Stimulated activated CD8-positive, alpha-beta memory T cell treated with anti-CD3 and anti-CD28 coated beads, Interleukin-2, amount 100 ng/mL, for 1 hour (primary cell): ENCODE measurements at regions not wholly inside any gene's neighbourhood (a gene's known extent, or its start where the extent isn't known, plus 50 kb on each side); places are given as distances from the start of the nearest gene placed in this dataset.

ENCODE experiments used
- DNase-seq, 2 donors: peaks; one replicate each; pipeline ENCODE4 v3.0.0-alpha.2; 2020; ENCODE audit warnings: low read depth in 2 of 2

- DNase-seq = no peak
Observed at GRCh38 chr11:81039916-81040524, 1599.2 kb upstream of the TENM4 start.

DNA sequence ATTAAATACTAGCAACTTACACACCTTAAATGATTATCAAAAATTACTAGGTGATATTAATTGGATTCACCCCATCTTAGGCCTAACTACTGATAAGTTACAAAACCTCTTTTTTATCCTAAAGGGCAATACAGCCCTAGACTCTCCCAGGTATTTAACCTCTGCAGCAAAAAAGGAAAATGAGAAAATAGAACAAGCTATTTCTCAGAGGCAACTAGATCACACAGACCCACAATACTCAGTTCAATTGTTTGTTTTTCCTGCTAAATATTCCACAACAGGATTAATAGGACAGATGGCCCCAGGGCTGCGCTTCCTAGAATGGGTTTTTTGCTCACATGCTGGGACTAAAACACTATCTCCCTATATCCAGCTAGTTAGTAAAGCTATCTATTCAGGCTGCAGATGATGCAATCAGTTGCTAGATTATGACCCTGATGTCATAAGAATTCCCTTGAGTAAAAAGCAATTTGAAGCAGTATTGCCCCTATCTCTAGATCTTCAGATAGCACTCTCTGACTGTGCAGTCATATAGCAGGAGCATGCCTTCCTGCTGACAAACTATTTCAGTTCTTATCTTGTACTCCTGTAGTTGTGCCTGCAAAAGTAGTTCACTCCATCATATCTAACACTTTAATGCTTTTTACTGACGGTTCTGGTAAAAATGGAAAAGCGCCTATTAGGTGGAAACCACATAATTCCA, 1595.5 kb upstream of the TENM4 start:
- DNase-seq = no peak

DNA sequence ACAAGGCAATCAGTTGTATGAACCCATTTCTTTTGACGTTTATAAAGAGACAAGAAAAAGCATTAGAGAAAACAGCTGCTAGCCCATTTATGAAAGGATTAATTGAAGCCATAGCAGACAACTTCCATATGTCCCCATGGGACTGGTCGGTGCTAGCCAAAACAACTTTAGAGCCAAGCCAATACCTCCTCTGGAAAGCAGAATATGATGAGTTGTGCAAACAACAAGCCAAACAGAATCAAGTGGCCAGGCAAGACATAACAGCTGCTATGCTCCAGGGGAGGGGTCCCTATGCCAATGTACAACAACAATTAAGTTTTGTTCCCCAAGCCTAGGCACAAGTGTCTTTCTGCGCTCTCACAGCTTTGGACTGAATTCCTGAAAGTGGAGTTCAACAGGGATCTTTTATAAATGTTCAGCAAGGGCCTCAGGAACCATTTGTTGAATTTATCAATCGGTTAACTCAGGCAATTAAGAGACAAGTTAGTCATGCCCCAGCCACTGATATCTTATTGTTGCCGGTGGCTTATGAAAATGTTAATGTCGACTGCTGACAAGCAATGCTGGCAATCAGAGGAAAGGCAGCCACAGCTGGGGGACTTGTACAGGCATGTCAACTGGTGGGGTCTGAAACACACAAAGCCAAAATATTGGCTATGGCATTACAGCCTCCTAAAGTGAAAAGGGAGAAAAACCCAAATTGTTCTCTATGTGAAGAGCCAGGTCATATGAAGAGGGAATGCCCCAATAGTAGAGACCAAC, 1593.1 kb upstream of the TENM4 start:
- no peak for DNase-seq

DNA sequence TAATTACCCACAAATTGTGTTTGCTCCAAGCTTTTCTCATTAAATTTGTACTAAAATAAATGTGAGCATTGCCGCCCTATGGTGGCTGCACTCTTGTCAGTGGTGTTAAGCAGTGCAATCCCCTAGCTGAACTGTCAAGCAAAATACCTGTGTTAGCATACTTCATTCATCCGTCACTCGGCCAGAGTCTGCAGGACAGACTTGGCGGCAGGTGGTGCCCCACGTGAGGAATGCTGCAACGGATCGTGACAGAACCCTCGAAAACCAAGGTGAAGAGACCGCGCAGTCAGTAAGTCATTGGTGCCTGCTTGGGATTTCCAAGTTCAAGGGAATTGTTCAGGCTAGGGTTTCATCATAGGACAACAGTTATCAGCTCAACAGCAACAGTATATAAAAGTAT, 1592.1 kb upstream of the TENM4 start:
- no peak for DNase-seq

- no peak for DNase-seq
Observed at GRCh38 chr11:81030186-81030585, 1589.4 kb upstream of the TENM4 start.

DNA sequence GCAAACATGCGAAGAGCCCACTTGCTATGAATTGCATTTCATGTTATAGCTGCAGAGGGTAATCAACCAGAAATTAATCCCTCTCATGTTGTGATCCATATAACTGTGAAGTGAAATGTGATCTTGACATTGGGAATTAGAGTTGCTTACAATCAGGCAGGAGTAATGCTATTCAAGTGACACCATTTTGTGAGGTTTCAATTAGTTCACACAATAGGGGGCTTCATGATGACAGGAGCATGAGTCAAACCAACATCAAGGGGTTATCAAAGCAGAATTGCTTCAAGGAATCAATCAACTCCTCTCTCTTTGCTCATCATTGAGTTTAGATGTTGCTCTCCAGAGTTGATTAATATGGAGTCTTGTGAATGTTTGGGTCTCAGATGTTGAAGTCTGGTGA, 1585.2 kb upstream of the TENM4 start:
- DNase-seq = no peak

DNA sequence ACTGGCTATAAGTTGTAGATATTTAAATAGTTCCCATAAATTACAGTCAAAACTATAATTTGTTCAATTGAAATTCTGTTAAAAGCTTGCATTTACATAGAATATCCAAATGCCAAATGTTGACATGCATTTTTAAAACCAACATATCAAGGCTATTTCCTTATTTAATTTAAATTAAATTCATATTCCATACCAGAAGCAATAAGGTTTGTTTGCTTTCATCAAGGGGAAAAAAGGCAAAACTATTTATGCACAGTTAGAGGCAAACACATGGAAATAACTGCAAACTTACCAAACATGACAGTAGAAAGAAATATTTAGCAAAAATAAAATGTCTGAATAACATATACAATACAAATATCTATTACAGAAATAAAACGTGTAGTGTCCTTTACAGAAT, 1581.2 kb upstream of the TENM4 start:
- no peak for DNase-seq

DNA sequence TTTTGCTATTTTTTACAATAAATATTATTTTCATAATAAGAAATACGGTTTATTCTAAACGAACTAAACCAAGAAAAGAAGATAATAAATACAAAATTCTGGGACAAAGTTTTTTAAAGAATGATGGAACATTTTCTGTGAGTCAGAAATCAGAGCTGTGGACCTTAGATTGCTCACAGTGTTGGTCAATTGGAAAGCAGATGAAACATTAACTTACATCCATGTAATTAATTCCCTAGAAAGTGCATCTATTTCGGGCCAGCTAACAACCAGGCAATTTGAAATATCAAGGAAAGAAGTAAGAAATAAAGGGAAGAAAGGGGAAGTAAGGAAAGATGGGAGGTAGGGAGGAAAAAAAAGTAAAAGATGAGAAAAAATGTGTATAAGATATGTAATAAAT, 1569.8 kb upstream of the TENM4 start:
- no peak for DNase-seq

GRCh38 chr11:81007046-81007445, 1566.2 kb upstream of the TENM4 start:
- no peak for DNase-seq

DNA sequence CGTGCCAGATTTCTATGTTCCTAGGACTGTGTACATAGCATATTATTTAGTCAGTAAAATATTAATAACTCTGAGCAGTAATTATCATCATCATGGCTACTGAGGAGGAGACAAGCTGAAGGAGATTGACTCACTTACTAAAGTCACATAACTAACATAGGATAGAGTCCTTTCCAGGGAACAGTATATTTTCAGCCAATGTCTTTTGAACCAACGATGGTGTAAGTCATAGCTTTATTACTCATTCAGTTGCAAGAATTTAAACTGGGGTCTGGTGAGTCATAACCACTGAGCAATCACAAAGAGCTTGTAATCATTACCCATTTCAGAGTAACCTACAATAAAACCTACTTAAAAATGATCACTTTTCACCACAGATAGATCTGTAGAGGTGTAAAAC, 1564.8 kb upstream of the TENM4 start:
- DNase-seq = no peak

DNA sequence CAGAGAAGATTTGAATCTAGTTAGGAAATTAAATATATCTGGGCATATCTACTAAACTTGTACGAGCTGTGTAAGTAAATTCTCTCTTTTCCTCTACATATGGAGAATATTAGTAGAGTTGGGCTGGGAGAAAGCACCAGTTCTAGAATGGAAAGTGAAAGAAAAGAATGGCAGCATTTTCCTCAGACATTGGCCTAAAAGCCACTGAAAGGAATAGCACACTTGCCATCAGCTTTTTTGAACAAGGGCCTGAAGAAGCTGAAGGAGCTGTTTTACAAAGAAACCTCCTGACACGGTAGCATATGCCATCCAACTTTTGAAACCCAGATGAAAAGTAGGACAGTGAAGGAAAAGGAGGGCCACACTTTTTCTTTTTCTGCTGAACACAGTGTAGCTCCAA, 1563.7 kb upstream of the TENM4 start:
- no peak for DNase-seq

GRCh38 chr11:81002374-81002773, 1561.5 kb upstream of the TENM4 start:
- no peak for DNase-seq

DNA sequence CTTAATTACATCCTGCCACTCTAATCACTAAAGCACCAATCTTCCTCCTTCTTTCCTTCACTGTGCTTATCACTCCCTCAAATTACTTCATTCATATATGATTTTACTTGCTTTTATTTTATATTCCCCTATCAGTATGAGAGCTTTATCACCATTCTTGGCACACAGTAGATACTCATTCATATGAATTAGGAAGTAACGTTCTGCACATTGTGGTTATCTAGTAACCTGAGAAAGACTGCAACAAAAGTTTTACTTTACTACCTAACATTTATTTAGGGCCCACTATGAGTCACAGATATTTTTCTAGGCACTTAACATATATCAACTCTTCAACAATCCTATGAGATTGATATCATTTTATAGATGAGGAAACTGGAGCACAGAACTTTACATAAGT, 1559.9 kb upstream of the TENM4 start:
- no peak for DNase-seq

DNA sequence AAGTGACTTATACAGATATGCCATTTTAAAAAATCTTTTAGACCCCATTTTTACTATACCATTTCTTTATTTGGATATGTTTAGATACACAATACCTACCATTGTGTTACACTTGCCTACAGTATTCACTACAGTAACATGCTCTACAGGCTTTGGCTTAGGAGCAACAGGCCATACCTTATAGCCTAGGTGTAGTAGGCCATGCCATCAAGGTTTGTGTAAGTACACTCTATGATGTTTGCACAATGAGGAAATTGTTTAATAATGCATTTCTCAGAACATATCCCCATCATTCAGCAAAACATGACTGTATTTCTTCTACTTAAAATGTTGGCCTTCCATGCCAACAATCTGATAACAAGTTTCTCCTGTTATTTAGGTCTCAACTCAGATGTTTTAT, 1559.5 kb upstream of the TENM4 start:
- no peak for DNase-seq

GRCh38 chr11:80995523-80995922, 1554.7 kb upstream of the TENM4 start:
- no peak for DNase-seq

DNA sequence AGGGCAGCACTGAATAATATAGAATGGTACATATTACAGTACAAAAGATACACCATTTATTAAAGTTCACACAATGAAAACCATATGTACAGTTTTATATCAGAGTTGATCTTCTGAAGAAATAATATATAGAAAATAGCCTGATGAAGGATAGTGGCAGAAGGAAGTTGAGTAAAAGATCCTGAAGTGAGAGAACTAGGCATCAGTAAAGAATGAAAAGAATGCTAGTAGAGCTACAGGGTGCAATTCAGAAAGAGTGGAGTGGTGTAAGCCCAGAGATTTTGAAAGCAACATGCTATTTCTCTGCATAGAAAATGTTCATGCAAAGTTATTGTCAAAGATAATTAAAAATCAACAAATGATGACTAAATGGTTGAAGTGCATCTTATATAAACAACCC, 1552.7 kb upstream of the TENM4 start:
- DNase-seq = no peak

DNA sequence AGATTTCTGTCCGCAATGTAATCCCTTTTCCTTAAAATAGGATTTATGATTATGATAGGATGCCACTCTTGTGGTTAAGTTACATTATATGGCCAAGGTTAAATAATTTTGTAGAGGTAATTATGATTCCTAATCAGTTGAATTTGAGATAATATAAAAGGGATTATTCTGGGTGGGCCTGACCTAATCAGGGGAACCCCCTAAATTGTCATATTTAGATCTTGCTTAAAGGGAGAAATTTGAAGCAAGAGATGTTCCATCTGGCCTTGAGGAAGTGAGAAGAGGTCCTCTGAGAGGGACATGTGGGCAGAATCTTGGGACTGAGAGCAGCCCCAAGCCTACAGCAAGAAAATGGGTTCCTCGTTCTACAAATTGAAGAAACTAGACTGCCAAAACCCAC, 1550.1 kb upstream of the TENM4 start:
- DNase-seq = no peak

DNA sequence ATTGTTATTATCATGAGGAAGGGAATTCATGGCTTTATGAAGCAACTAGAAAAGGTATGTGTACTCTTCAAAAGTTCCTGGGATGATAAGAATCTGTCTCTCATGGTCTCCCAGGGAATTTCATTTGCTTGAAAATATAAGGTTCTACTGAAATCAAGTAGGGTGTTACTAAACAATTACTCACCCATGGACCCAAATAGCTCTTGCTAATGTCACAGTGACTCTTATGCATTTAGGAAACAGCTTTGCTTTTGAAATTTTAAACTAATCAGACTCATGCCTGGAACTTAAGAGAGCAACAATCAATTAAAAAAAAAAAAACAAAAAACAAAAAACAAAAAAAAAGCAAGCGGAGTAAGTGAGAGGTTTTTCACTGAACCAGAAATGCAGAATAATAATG, 1546.3 kb upstream of the TENM4 start:
- DNase-seq = no peak

- no peak for DNase-seq
Observed at GRCh38 chr11:80986421-80987074, 1545.7 kb upstream of the TENM4 start.

GRCh38 chr11:80980227-80980626, 1539.4 kb upstream of the TENM4 start:
- no peak for DNase-seq

DNA sequence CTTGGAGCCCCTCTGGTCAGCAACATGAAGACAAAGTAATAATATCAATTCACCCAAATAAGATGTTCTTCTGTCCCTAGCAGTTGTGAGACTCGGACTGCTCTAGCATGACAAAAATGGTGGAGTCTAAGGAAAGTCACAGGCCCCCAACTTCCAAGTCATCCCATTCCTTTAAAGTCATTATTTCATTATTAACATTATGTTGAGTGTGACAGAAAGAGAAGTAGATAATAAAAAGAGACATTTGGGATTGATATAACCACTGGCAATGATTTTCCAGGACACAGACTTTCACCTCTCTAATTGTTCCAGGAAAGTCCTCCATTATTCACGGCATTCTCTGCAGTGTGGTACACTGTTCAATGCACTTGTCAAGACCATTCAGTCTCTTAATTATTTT, 1533.0 kb upstream of the TENM4 start:
- DNase-seq = no peak

DNA sequence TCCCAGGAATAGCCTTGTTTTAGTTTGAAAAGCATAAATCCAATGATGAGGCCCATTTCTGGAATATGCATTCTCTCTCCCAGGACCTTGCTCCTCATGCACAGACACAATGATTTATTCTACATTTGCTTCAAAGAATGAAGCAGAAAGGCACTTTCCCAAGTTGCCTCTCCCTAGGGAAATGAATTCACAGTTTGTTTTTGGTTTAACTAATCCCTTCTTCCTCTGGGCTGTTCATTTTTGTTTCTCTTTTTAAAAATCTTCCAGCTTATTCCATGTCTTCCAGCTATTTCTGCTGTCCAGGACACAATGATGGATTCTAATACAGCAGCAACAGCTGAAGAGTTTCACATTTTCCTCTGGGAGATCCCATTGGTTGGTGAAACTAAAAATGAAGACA, 1529.2 kb upstream of the TENM4 start:
- DNase-seq = no peak

DNA sequence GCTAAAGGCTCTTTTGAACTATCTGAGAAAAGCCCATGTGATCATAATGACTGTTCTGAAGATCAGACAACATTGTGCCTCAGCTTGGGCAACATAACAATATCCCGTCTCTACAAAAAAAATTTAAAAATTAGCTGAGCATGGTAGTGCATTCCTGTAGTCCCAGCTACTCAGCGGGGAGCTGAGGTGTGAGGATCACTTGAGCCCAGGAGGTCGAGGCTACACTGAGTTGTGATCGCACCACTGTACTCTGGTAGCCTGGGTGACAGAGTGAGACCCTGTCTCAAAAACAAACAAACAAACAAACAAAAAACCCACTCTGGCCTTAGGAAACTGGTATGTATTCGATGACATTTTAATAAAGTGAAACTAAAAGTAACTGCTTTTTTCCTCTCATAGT, 1526.8 kb upstream of the TENM4 start:
- DNase-seq = no peak
